Natural killer cell (primary cell): ENCODE measurements at regions not wholly inside any gene's neighbourhood (a gene's known extent, or its start where the extent isn't known, plus 50 kb on each side); places are given as distances from the start of the nearest gene placed in this dataset.
"Not testable (repeated sequence)": the region's sequence is repeated elsewhere in the genome, so short reads cannot be mapped to it uniquely, and the experiment has no call there.

ENCODE experiments used
- ATAC-seq, 3 donors: fragments of 150-1000 bp in 2 of 3; fragments of 200-7000 bp in 1 of 3; cut with Tn5 transposase; 1 replicate in 1 of 3; 2 replicates in 2 of 3; pipeline ENCODE4 v1.10.0; 2021; ENCODE audit warnings: mild to moderate bottlenecking in 2 of 3, moderate library complexity in 2 of 3
- DNase-seq, 2 donors: peaks; one replicate each; pipeline versions ENCODE4 v3.0.0 to v3.0.0-alpha.2; 2013 to 2021; ENCODE audit warnings: mixed read lengths in 1 of 2
- H3K27ac ChIP-seq: one replicate; pipeline ENCODE4 v1.5.1; 2013; ENCODE audit warnings: mild to moderate bottlenecking, low read length
- H3K27me3 ChIP-seq: one replicate; pipeline ENCODE4 v1.6.1; 2013; ENCODE audit warnings: low read length; ENCODE audit not compliant: control insufficient read depth, insufficient read depth
- H3K36me3 ChIP-seq: one replicate; pipeline ENCODE4 v1.6.1; 2013; ENCODE audit warnings: low read length; ENCODE audit not compliant: control insufficient read depth, insufficient read depth
- H3K4me1 ChIP-seq: one replicate; pipeline ENCODE4 v1.6.1; 2013; ENCODE audit warnings: low read length; ENCODE audit not compliant: control insufficient read depth, insufficient read depth
- H3K4me3 ChIP-seq: one replicate; pipeline ENCODE4 v1.5.1; 2013; ENCODE audit warnings: low read length
- H3K9me3 ChIP-seq: one replicate; pipeline ENCODE4 v1.6.1; 2013; ENCODE audit warnings: low read length; ENCODE audit not compliant: control insufficient read depth, insufficient read depth
- H3K27ac Mint-ChIP-seq, 2 donors: one replicate each; pipeline ENCODE4 v1.8.0; 2022; ENCODE audit warnings: mild to moderate bottlenecking in 2 of 2, mixed read lengths in 2 of 2, moderate library complexity in 1 of 2
- H3K27me3 Mint-ChIP-seq, 2 donors: one replicate each; pipeline ENCODE4 v1.8.0; 2022; ENCODE audit warnings: low read depth in 2 of 2, mixed read lengths in 2 of 2
- H3K36me3 Mint-ChIP-seq: one replicate; pipeline ENCODE4 v1.8.0; 2022; ENCODE audit warnings: mixed read lengths
- H3K4me1 Mint-ChIP-seq, 2 donors: one replicate each; pipeline ENCODE4 v1.8.0; 2022; ENCODE audit warnings: mixed read lengths in 2 of 2
- H3K4me3 Mint-ChIP-seq: one replicate; pipeline ENCODE4 v1.8.0; 2022; ENCODE audit warnings: mild to moderate bottlenecking, moderate library complexity, mixed read lengths
- H3K9me3 Mint-ChIP-seq, 2 donors: one replicate each; pipeline ENCODE4 v1.8.0; 2022; ENCODE audit warnings: mixed read lengths in 2 of 2
- WGBS: methylation state at CpG from one replicate; pipeline ENCODE4 v1.1.7; 2013; ENCODE audit warnings: missing lambda C conversion rate; ENCODE audit not compliant: insufficient coverage; 5-methylcytosine and 5-hydroxymethylcytosine counted together
- intact Hi-C: fragments of 100-400 bp; cut with micrococcal nuclease; formaldehyde crosslinking; loops from one replicate; pipeline ENCODE4 v1.14.2; 2022
- TF ChIP-seq, protein P1 (sequence below): fragments of 200-600 bp; IDR thresholded peaks from one replicate; pipeline ENCODE4 v1.8.0; 2022; ENCODE audit warnings: antibody characterized with exemption

DNA sequence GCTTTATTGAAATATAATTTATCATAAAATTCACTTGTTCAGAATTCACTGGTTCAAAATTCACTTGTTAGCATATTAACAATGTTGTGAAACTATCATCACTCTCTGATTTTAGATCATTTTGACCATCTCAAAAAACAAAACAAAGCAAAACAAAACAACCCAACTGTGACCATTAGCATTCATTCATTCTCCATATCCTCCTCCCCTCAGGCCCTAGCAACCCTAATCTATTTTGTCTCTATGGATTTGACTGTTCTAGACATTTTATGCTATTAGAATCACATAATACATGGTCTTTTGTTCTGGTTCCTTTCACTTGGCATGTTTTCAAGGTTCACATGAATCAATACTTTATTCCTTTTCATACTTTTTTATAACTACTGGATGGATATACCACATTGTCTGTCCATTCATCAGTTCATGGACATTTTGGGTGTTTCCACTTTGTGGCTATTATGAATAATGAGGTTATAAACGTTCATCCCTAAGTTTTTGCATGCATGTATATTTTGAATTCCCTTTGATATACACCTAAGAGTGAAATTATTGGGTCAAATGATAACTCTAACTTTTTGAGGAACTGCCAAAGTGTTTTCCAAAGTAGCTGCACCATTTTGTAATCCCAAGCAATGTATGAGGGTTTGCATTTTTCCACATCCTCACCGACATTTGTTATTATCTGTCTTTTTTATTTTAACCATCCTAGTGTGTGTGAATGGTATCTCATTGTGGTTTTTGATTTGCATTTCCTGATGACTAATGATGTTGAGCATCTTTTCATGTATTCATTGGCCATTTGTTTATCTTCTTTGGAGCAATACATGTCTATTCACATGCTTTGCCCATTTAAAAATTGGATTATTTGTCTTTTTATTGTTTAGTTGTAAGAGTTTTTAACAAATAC, 304.1 kb downstream of the SH3GL2 start:
- H3K4me3 Mint-ChIP-seq, result no peak overlapping the region
- H3K36me3 Mint-ChIP-seq, result no peaks in the 10 kb centered on the region
- H3K27ac Mint-ChIP-seq, result no peak overlapping the region
- no peak overlapping the region for H3K4me3 ChIP-seq
- no peaks in the 10 kb centered on the region for H3K27me3 Mint-ChIP-seq
- H3K36me3 ChIP-seq, result no peaks in the 10 kb centered on the region
- peaks cover 5 to 10% of the 10 kb centered on the region in 2 donors for H3K9me3 Mint-ChIP-seq
- ATAC-seq (no peak), DNase-seq (no peak)
- TF ChIP-seq, protein P1, sequence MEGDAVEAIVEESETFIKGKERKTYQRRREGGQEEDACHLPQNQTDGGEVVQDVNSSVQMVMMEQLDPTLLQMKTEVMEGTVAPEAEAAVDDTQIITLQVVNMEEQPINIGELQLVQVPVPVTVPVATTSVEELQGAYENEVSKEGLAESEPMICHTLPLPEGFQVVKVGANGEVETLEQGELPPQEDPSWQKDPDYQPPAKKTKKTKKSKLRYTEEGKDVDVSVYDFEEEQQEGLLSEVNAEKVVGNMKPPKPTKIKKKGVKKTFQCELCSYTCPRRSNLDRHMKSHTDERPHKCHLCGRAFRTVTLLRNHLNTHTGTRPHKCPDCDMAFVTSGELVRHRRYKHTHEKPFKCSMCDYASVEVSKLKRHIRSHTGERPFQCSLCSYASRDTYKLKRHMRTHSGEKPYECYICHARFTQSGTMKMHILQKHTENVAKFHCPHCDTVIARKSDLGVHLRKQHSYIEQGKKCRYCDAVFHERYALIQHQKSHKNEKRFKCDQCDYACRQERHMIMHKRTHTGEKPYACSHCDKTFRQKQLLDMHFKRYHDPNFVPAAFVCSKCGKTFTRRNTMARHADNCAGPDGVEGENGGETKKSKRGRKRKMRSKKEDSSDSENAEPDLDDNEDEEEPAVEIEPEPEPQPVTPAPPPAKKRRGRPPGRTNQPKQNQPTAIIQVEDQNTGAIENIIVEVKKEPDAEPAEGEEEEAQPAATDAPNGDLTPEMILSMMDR, result no peak
- no peaks in the 10 kb centered on the region for H3K4me1 ChIP-seq
- no peak overlapping the region for H3K27ac ChIP-seq
- no CpG with 5 or more reads among the region's 2 CpGs for WGBS
- H3K9me3 ChIP-seq, result no peaks in the 10 kb centered on the region
- H3K4me1 Mint-ChIP-seq, result no peaks in the 10 kb centered on the region
- intact Hi-C loops, result no loop called here
- H3K27me3 ChIP-seq, result no peaks in the 10 kb centered on the region

- Histone ChIP-seq H3K4me3 (no peak overlapping the region), H3K27ac (no peak overlapping the region), H3K36me3 (no peaks in the 10 kb centered on the region), H3K27me3 (no peaks in the 10 kb centered on the region), H3K4me1 (no peaks in the 10 kb centered on the region), H3K9me3 (no peaks in the 10 kb centered on the region)
- H3K4me3 Mint-ChIP-seq, result no peak overlapping the region
- no peaks in the 10 kb centered on the region for H3K27me3 Mint-ChIP-seq
- 88% methylated on average over 3 of the region's 4 CpGs for WGBS
- no peaks in the 10 kb centered on the region for H3K4me1 Mint-ChIP-seq
- ATAC-seq (no peak), DNase-seq (no peak)
- peaks cover 12 to 13% of the 10 kb centered on the region in 2 donors for H3K9me3 Mint-ChIP-seq
- no peaks in the 10 kb centered on the region for H3K36me3 Mint-ChIP-seq
- intact Hi-C loops, result no loop called here
- H3K27ac Mint-ChIP-seq, result no peak overlapping the region
- TF ChIP-seq, protein P1, result no peak
Measured at GRCh38 chr9:17888066-17888465, 309.2 kb downstream of the SH3GL2 start.

GRCh38 chr9:17888964-17889363, 310.1 kb downstream of the SH3GL2 start:
- H3K36me3 ChIP-seq, intact Hi-C loops, H3K4me1 Mint-ChIP-seq, H3K4me1 ChIP-seq, H3K36me3 Mint-ChIP-seq, H3K9me3 ChIP-seq, DNase-seq, H3K27me3 ChIP-seq, ATAC-seq, H3K27ac Mint-ChIP-seq, H3K27ac ChIP-seq, H3K4me3 Mint-ChIP-seq, H3K27me3 Mint-ChIP-seq, H3K4me3 ChIP-seq: not testable (repeated sequence)
- H3K9me3 Mint-ChIP-seq, result peaks cover 13 to 14% of the 10 kb centered on the region in 2 donors
- WGBS, result 27% methylated on average over 1 of the region's 1 CpG

DNA sequence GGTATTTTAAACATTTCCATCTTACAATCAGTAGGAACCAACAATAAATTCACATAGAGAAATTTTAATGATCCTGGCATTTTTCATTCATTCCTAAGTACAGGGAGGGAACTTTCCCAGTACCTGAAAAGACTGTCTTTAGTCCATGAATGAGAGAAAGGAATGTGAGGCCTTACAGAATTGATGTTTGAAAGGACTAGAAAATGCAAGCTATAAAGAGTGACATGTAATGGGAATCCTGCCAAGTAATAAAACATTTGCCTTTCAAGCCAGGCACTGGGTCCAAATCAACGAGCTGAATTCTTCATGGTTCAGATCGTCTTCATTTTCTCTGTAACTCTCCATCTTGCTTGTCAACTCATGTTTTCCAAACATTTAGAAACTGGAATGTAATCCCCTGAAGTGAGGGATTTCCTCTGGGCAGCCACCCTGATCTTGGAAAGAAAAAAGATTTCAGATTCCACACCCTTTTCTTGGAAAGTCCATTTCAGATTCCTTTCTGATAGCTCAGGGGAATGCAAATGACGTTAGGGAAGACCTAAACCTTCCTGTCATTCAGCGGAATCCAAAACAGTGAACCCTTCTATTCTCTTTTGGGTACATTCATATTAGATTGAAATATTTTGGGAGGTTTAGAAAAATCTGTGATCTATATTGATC, 315.8 kb downstream of the SH3GL2 start:
- H3K27me3 Mint-ChIP-seq, result no peaks in the 10 kb centered on the region
- no peak overlapping the region for H3K4me3 Mint-ChIP-seq
- Histone ChIP-seq H3K36me3 (no peaks in the 10 kb centered on the region), H3K27ac (no peak overlapping the region), H3K9me3 (no peaks in the 10 kb centered on the region), H3K27me3 (no peaks in the 10 kb centered on the region), H3K4me1 (no peaks in the 10 kb centered on the region), H3K4me3 (no peak overlapping the region)
- H3K27ac Mint-ChIP-seq, result no peak overlapping the region
- H3K36me3 Mint-ChIP-seq, result no peaks in the 10 kb centered on the region
- DNase-seq, result no peak
- no peaks in the 10 kb centered on the region for H3K4me1 Mint-ChIP-seq
- intact Hi-C loops, result no loop called here
- 45% methylated on average over 3 of the region's 4 CpGs for WGBS
- H3K9me3 Mint-ChIP-seq, result peaks cover 5% of the 10 kb centered on the region in 2 donors
- TF ChIP-seq, protein P1, result no peak
- ATAC-seq, result no peak
